Left cardiac atrium (tissue), 4 donors: ENCODE measurements at regions not wholly inside any gene's neighbourhood (a gene's known extent, or its start where the extent isn't known, plus 50 kb on each side); places are given as distances from the start of the nearest gene placed in this dataset.
A peak's percentile ranks its signal among the peaks of the same experiment; 100 is the strongest.

Experiments
- ATAC-seq, 2 donors: fragments of 200-7000 bp; cut with Tn5 transposase; one replicate each; pipeline ENCODE4 v1.9.1; 2020; ENCODE audit warnings: mild to moderate bottlenecking in 2 of 2, moderate library complexity in 2 of 2
- DNase-seq: peaks from one replicate; pipeline ENCODE4 v3.0.0-alpha.2; 2020
- intact Hi-C, 2 donors: fragments of 100-400 bp; cut with DNase I; formaldehyde crosslinking; loops; one replicate each; pipeline versions ENCODE4 v1.14.1 to v1.15.1; 2022 to 2023
- donor health status: DM: no; HTN: yes; CAD: no.
- donor health status: DM: no; HTN: yes; CAD: no; lungs with severe emphysema.
- donor health status: DM: yes; HTN: yes; CAD: no.
- donor health status: Dilated cardiomyopathy.

- DNase-seq: no peak
- peak; percentile 68 for ATAC-seq
- intact Hi-C loops: loop anchor here (1.0 to 5.0 kb wide), 3 partner anchors 84 to 237 kb away; no protein-coding TSS in a partner anchor
These were observed 61.0 kb downstream of the GTPBP8 start for GRCh38 chr3:113051787-113052186.

- ATAC-seq (no peak), DNase-seq (no peak)
- intact Hi-C loops: loop anchor here in 1 of 2 donors (5.0 kb wide), 1 partner anchor 234 kb away; no protein-coding TSS in a partner anchor
These were observed 62.4 kb downstream of the GTPBP8 start for GRCh38 chr3:113053169-113053568.

- intact Hi-C loops: loop anchor here in 1 of 2 donors (5.0 kb wide), 1 partner anchor 233 kb away; no protein-coding TSS in a partner anchor
- no peak for DNase-seq
- peak; percentile 35 to 55 for ATAC-seq
These were observed 63.8 kb downstream of the GTPBP8 start for GRCh38 chr3:113054552-113054951.

GRCh38 chr3:113055201-113055600 is 64.4 kb downstream of the GTPBP8 start:
- ATAC-seq (no peak), DNase-seq (no peak)
- intact Hi-C loops: no loop called here

GRCh38 chr3:113055961-113056360 is 65.2 kb downstream of the GTPBP8 start:
- ATAC-seq (no peak), DNase-seq (no peak)
- intact Hi-C loops: no loop called here

- intact Hi-C loops: no loop called here
- no peak for ATAC-seq
- no peak for DNase-seq
These were observed 66.3 kb downstream of the GTPBP8 start for GRCh38 chr3:113057117-113057516.

GRCh38 chr3:113058188-113058587 is 67.4 kb downstream of the GTPBP8 start:
- intact Hi-C loops: no loop called here
- ATAC-seq: no peak

GRCh38 chr3:113062705-113063104 is 71.9 kb downstream of the GTPBP8 start:
- DNase-seq: no peak
- ATAC-seq: no peak
- intact Hi-C loops: no loop called here

More at GRCh38 chr3:113058188-113058587, 67.4 kb downstream of the GTPBP8 start:
- DNase-seq: no peak

- ATAC-seq: no peak
These were observed 72.5 kb downstream of the GTPBP8 start for GRCh38 chr3:113063126-113063894.

GRCh38 chr3:113064183-113064582 is 73.4 kb downstream of the GTPBP8 start:
- ATAC-seq (no peak), DNase-seq (no peak)
- intact Hi-C loops: no loop called here

More at GRCh38 chr3:113063126-113063894, 72.5 kb downstream of the GTPBP8 start:
- DNase-seq: no peak
- intact Hi-C loops: no loop called here

GRCh38 chr3:113065336-113065735 is 74.6 kb downstream of the GTPBP8 start:
- DNase-seq: no peak
- ATAC-seq: no peak
- intact Hi-C loops: no loop called here

GRCh38 chr3:113070072-113070640 is 79.4 kb downstream of the GTPBP8 start:
- peak in 1 of 2 donors; percentile 59 for ATAC-seq
- DNase-seq: no peak
- intact Hi-C loops: no loop called here

GRCh38 chr3:113070681-113071113 is 79.9 kb downstream of the GTPBP8 start:
- intact Hi-C loops: no loop called here
- DNase-seq (no peak), ATAC-seq (no peak)

GRCh38 chr3:113075588-113075987 is 84.8 kb downstream of the GTPBP8 start:
- ATAC-seq: no peak
- no peak for DNase-seq
- intact Hi-C loops: no loop called here

GRCh38 chr3:113079218-113079961 is 88.6 kb downstream of the GTPBP8 start:
- no peak for DNase-seq
- ATAC-seq: no peak
- intact Hi-C loops: no loop called here

GRCh38 chr3:113084777-113085176 is 94.0 kb downstream of the GTPBP8 start:
- intact Hi-C loops: no loop called here
- peak in 1 of 2 donors; percentile 35 for ATAC-seq
- DNase-seq: no peak

GRCh38 chr3:113086560-113087461 is 96.0 kb downstream of the GTPBP8 start:
- intact Hi-C loops: no loop called here
- DNase-seq (no peak), ATAC-seq (no peak)

GRCh38 chr3:113088616-113089015 is 97.8 kb downstream of the GTPBP8 start:
- DNase-seq (no peak), ATAC-seq (peak in 1 of 2 donors; percentile 23)
- intact Hi-C loops: no loop called here

GRCh38 chr3:113091417-113091816 is 100.6 kb downstream of the GTPBP8 start:
- intact Hi-C loops: no loop called here
- ATAC-seq: no peak
- DNase-seq: no peak
